ENCODE measurements at regions not wholly inside any gene's neighbourhood (a gene's known extent, or its start where the extent isn't known, plus 50 kb on each side); places are given as distances from the start of the nearest gene placed in this dataset.
"Not testable (repeated sequence)": the region's sequence is repeated elsewhere in the genome, so short reads cannot be mapped to it uniquely, and the experiment has no call there.

GRCh38 chr3:166818464-166818863 is 561.6 kb downstream of the ZBBX start:
- DNase-seq (ENCODE audit: low spot score), result no peak

DNA sequence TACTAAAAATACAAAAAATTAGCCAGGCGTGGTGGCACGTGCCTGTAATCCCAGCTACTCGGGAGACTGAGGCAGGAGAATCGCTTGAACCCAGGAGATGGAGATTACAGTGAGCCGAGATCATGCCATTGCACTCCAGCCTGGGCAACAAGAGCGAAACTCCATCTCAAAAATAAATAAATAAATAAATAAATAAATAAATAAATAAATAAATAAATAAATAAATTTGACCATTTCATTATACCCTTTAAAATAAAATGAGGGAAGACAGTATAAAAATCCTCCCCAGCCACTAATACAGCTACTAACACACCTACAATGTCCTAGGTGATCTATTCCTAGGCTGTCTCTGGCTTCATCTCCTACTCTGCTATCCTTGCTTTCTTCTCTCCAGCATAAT is 562.8 kb downstream of the ZBBX start:
- DNase-seq (ENCODE audit: low spot score), result not testable (repeated sequence)

DNA sequence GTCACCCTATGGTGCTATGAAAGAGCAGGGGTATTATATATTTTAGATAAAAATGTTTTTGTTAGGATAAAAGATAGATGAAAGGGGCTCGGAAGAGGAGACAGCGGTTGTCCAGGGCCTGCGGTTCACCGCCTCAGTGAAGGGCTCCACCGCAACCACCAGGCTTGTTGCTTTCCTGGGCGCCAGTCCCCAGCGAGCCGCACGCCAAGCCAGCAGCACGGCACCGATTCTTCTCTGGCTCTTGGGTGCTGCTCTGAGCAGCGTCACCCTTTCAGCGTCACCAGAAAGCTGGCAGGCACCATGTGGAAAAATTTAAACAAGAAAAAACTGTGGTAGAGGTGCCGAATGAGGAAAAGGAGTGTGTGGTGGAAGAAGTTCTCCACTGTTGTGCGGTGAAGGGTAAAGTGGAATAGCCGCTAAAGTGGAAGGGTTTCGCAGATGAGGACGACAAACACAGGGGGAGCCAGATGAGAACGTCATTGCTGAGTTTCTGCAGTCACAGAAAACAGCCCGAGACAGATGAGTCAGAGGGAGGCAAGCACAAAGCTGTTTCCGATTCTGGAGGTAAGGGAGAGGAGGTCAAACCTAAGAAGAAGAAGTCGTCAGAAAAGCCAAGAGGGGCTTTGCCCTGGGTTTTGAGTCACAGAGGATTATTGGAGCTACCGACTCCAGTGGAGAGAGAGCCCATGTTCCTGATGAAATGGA is 569.2 kb downstream of the ZBBX start:
- DNase-seq (ENCODE audit: low spot score), result no peak

GRCh38 chr3:166809520-166809919 is 570.6 kb downstream of the ZBBX start:
- no peak for DNase-seq (ENCODE audit: low spot score)

- no peak for DNase-seq (ENCODE audit: low spot score)
These were observed 591.2 kb downstream of the ZBBX start for GRCh38 chr3:166788936-166789335.

DNA sequence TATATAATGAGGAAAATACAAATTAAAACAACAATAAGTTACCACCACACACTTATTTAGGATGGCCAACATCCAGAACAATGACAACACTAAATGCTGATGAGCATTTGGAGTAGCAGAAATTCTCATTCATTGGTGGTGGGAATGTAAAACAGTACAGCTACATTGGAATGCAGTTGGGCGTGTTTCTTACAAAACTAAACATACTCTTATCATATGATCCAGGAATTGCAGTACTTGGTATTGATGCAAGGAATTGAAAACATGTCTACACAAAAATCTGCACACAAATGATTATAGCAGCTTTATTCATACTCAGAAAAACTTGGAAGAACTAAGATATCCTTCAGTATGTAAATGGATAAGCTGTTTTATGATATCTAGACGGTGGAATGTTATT is 594.2 kb downstream of the ZBBX start:
- DNase-seq (ENCODE audit: low spot score), result no peak

DNA sequence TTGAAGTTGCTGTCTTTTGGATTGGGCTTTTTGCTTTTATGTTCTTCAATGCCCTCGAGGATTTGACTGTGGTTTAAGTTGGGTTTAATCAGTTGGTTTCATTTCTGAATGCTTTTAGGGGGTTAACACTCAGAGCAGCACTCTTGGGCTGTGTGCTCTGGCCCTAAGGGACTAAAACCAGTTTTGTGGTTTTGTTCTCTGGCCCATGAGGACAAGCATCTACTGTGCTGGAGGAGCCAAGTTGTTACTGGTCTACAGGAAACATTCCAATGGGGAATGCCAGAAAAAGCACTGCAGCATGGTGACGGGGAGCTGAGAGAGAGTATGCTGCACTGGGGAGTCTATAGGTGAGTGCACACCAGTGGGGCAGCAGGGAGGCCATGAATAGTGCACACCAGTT is 596.9 kb downstream of the ZBBX start:
- DNase-seq (ENCODE audit: low spot score), result no peak

- no peak for DNase-seq (ENCODE audit: low spot score)
These were observed 615.3 kb downstream of the ZBBX start for GRCh38 chr3:166764698-166765318.

DNA sequence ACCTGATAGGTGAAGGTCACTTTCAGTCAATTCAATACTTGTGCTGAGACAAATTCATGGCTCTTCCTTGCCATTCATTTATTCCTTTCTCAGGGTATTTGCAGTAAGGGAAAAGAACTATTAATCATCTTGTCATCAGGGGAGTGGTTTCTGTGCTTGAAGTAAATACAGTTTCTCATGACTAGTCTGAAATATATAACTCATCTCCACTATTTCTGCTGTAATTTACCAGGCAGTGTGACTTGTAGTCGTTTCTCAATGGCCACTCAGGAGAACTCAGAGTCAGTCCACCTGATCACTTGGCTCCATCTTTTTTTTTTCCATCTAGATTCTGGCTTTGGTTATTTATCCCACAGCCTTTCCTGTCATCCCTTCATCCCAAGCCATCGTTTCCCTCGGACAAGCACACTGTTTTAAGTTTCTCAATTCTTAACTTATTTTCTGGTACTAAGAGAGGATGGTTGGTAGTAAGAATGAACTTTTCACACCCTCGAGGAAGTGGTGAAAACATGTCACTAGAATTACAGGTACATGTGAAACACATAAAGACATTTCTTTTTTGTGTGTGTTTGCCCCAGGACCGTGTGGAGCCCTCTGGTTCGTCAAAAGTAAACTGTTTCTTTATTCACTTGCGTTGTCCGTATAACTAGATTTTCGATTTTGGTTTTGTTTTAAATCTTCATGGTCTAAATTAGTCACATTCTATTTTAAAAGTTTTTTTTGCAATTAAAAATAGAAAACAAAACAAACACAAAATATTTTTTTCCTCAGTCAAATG is 620.2 kb downstream of the ZBBX start:
- DNase-seq (ENCODE audit: low spot score), result no peak

- no peak for DNase-seq (ENCODE audit: low spot score)
These were observed 627.9 kb downstream of the ZBBX start for GRCh38 chr3:166752214-166752613.

GRCh38 chr3:166743481-166744134 is 636.5 kb downstream of the ZBBX start:
- no peak for DNase-seq (ENCODE audit: low spot score)

- no peak for DNase-seq (ENCODE audit: low spot score)
These were observed 645.4 kb downstream of the ZBBX start for GRCh38 chr3:166734734-166735133.

DNA sequence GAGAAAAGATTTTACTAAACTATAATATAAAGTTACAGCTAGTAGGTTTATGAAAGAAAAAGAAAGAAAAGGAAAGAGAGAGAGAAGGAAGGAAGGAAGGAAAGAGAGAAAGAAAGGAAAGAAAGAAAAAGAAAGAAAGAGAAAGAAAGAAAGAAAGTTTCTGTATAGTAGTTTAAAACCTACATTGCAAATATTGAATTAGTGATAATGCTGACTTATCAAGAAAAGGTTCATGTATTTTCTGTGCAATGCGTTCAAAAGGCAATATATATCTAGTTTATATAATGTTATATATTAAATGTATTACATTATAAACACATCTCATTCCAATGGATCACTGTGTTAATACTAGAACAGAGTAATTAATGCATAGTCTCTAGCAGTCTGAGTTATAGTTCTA is 648.4 kb downstream of the ZBBX start:
- no peak for DNase-seq (ENCODE audit: low spot score)

- no peak for DNase-seq (ENCODE audit: low spot score)
These were observed 658.6 kb downstream of the ZBBX start for GRCh38 chr3:166721466-166721865.

- DNase-seq (ENCODE audit: low spot score), result no peak
These were observed 665.9 kb downstream of the ZBBX start for GRCh38 chr3:166714206-166714605.

DNA sequence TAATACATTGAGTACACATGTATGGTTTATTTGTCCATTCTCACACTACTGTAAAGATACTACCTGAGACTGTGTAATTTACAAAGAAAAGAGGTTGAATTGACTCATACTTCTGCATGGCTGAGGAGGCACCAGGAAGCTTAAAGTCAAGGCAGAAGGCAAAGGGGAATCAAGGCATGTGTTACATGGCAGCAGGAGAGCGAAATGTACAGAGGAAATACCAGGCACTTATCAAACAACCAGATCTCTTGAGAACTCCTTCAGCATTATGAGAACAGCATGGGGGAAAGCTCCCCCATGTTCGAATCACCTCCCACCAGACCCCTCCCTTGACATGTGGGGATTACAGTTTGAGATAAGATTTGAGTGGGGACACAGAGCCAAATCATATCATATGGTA is 666.3 kb downstream of the ZBBX start:
- no peak for DNase-seq (ENCODE audit: low spot score)

DNA sequence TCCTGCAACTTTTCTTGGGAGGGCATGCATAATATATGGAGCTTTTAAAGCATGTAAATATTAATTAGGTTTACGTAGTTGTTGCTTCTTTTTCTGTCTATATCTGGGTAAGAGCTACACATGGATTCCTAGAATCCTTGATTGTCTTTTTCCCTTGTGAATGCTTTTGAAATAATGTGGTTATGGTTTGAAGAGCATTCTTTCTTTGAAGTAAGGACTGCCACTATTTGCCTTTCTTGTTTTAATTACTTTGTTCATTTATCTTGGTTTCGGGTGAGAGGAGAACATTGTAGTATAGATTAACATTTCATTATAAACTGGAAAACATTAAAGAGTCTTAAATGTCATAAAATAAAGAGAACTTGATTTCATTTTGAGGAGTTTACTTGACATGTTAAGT is 674.0 kb downstream of the ZBBX start:
- no peak for DNase-seq (ENCODE audit: low spot score)

DNA sequence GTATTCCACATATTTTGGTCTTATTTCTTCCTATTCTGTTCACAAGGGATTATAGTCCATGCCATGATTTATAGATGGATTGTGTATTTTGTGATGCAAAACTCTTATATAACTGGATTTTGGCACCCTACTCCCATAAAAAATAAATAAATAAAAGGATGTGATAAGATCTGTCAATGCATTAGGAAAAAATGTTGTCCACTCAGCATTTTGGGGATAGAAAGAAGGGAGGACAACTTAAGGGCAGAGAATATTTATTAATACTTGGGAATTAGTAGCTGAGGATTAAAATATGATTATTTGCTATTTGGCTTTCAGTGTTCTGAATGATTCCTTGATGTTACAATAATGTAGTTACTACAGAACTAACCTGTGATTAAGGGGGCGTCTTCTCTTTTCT is 682.6 kb downstream of the ZBBX start:
- DNase-seq (ENCODE audit: low spot score), result no peak

- no peak for DNase-seq (ENCODE audit: low spot score)
These were observed 684.0 kb downstream of the ZBBX start for GRCh38 chr3:166696103-166696502.

GRCh38 chr3:166688665-166689064 is 691.4 kb downstream of the ZBBX start:
- DNase-seq (ENCODE audit: low spot score), result no peak

- no peak for DNase-seq (ENCODE audit: low spot score)
These were observed 694.9 kb downstream of the ZBBX start for GRCh38 chr3:166685246-166685645.

DNA sequence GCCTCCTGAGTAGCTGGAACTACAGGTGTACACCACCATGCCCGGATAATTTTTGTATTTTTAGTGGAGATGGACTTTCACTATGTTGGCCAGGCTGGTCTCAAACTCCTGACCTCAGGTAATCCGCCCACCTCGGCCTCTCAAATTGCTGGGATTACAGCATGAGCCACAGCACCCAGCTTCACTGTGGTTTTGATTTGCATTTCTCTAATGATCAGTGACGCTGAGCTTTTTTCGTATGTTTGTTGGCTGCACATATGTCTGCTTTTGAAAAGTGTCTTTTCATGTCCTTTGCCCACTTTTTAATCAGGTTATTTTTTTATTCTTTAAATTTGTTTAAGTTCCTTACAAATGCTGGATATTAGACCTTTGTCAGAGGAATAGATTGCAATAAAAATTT is 696.0 kb downstream of the ZBBX start:
- not testable (repeated sequence) for DNase-seq (ENCODE audit: low spot score)

- no peak for DNase-seq (ENCODE audit: low spot score)
These were observed 710.3 kb downstream of the ZBBX start for GRCh38 chr3:166669781-166670180.
